ENCODE measurements at regions not wholly inside any gene's neighbourhood (a gene's known extent, or its start where the extent isn't known, plus 50 kb on each side); places are given as distances from the start of the nearest gene placed in this dataset.

DNA sequence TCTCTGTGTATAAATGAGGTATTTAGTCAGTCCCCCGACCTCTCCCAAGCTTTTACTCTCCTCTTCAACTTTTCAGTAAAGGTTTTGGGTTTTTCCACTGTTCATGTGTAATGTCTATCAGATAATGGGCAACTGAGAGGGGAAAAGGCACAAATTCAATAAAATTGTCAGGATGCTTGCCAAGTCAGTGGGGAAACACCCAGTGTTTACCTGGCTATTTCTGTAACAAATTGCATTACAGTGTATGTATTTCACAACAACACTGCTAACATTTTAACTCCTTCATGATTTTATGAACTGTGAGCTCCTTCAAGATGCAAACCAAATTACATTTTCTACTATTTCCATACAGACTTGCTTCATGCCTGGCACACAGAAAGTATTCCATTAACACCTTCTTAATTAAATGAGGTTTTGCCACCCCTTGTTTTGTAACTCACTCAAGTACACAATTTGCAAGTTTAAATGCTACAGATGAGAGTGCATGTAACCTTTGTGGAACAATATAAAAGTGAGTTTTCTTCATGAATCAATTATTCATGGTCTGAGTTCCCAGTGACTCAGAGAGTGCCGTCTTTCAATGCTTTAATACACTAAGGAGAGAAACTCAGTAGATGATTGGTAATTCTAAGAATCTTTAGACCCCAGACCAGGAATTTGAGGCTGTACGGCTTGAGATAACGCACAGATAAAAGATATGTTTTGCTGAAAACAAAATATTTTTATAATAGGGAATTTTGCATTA lies 149.8 kb upstream of the TLL1 start:
- DNase-seq (ENCODE audit: low read depth), result no peak
- TF ChIP-seq, protein P1, sequence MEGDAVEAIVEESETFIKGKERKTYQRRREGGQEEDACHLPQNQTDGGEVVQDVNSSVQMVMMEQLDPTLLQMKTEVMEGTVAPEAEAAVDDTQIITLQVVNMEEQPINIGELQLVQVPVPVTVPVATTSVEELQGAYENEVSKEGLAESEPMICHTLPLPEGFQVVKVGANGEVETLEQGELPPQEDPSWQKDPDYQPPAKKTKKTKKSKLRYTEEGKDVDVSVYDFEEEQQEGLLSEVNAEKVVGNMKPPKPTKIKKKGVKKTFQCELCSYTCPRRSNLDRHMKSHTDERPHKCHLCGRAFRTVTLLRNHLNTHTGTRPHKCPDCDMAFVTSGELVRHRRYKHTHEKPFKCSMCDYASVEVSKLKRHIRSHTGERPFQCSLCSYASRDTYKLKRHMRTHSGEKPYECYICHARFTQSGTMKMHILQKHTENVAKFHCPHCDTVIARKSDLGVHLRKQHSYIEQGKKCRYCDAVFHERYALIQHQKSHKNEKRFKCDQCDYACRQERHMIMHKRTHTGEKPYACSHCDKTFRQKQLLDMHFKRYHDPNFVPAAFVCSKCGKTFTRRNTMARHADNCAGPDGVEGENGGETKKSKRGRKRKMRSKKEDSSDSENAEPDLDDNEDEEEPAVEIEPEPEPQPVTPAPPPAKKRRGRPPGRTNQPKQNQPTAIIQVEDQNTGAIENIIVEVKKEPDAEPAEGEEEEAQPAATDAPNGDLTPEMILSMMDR (IDR thresholded peaks at IDR 0.05; ENCODE audit: insufficient read depth, low read depth, low read length), result no peak
- H3K4me3 ChIP-seq (ENCODE audit: low read depth, low read length), result no peak overlapping the region

DNA sequence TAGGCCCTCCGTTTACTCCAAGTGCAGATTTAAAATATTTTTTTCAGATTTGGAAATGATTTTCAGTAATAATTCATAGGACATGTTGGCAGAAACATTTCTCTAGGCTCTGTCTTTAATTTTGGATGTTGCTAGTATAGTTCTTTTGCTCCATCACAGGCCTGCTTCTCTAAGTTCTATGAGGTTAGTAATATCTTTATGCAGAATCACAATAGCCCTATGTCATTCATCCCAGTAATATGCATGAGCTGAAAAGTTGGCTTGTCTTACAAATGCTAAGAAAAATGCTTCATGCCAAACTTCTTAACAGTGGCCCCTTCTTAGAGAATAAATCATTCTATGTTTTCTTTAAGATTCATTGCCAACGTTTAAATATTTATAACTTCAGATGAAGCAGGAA lies 148.3 kb upstream of the TLL1 start:
- no peak overlapping the region for H3K4me3 ChIP-seq (ENCODE audit: low read depth, low read length)
- TF ChIP-seq, protein P1 (IDR thresholded peaks at IDR 0.05; ENCODE audit: insufficient read depth, low read depth, low read length), result no peak
- DNase-seq (ENCODE audit: low read depth), result no peak

DNA sequence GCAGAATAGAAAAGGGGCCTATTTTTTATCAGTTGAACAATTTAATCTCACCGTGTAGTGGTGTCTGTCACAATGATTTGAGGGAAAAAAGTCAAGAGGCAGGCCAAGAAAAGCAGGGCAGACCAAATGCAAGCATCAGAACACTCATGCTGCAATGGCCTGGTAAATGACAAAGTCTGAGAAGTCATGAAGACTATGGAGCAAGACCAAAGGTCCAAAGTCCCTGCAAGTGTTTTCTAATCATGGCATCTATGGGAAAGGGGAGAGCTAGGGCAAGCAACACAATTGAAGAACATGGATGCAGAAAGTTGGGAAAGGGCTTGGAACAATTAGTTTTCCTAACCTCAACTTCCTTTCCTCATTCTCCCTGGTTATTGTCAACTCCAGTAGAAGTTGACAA lies 147.7 kb upstream of the TLL1 start:
- no peak for DNase-seq (ENCODE audit: low read depth)
- no peak overlapping the region for H3K4me3 ChIP-seq (ENCODE audit: low read depth, low read length)
- TF ChIP-seq, protein P1 (IDR thresholded peaks at IDR 0.05; ENCODE audit: insufficient read depth, low read depth, low read length), result no peak

DNA sequence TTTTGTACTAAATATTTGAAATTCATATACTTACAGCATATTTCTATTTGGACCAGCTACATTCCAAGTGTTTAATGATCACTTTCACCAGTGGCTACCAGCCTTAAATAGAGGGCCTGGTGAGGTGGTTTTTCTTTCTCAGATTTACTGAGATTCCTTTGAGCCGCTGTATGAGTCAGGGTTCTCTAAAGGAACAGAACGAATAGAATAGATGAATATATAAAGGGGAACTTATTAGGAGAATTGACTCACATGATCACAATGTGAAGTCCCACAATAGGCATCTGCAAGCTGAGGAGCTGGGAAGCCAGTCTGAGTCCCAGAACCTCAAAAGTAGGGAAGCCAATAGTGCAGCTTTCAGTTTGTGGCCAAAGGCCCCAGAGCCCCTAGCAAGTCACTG lies 146.2 kb upstream of the TLL1 start:
- H3K4me3 ChIP-seq (ENCODE audit: low read depth, low read length), result no peak overlapping the region
- TF ChIP-seq, protein P1 (IDR thresholded peaks at IDR 0.05; ENCODE audit: insufficient read depth, low read depth, low read length), result no peak
- DNase-seq (ENCODE audit: low read depth), result no peak

DNA sequence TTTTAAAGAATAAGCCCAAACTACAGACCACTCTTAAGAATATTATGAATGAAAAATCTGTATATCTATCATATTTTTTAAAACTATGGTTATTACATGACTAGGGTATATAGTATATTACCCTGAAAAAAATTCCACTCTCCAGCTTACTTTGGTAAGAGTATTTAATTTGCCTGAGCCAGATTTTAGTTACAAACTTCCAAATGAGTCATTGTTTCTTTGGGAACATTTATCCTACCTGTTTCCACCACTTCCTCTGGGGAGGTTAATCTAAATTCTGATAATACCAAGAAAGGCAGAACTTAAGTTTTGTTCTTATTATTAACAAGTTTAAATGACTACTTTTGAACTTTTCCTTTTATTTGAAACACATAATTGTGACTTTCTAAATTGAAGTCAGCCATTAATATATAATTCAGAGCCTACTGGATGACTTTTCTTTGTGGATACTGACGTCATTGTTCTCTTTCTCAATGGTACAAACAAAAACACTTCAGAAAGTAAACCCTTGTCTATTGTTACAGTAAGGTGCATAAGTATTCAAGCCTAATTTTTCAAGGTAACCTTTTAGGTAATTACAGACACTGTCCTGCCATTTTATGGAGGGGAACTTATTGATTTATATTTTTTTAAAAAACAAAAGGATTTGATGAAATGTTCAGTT lies 135.6 kb upstream of the TLL1 start:
- no peak for DNase-seq (ENCODE audit: low read depth)
- TF ChIP-seq, protein P1 (IDR thresholded peaks at IDR 0.05; ENCODE audit: insufficient read depth, low read depth, low read length), result no peak
- H3K4me3 ChIP-seq (ENCODE audit: low read depth, low read length), result no peak overlapping the region

DNA sequence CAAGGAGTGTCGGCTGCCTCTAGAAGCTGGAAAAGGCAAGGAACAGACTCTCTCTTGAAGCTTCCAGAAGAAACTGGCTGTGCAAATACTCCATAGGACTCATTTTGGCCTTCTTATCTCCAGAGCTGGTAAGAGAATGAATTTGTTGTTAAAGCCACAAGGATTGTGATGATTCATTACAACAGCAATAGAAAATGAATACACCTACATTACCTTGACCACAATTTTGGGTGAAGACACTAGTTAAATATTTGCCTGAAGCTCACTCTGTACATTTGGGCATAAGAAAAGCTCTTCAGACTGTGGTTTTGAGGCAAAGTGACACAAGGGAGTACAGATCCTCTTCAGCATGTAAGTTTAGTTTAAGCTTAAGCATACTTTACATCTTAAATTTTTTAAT lies 134.5 kb upstream of the TLL1 start:
- no peak for DNase-seq (ENCODE audit: low read depth)
- TF ChIP-seq, protein P1 (IDR thresholded peaks at IDR 0.05; ENCODE audit: insufficient read depth, low read depth, low read length), result no peak

More for the DNA sequence above, 134.5 kb upstream of the TLL1 start:
- H3K4me3 ChIP-seq (ENCODE audit: low read depth, low read length), result no peak overlapping the region

Data from fibroblast of villous mesenchyme (primary cell).